ENCODE measurements at regions not wholly inside any gene's neighbourhood (a gene's known extent, or its start where the extent isn't known, plus 50 kb on each side); places are given as distances from the start of the nearest gene placed in this dataset.
"Not testable (repeated sequence)": the region's sequence is repeated elsewhere in the genome, so short reads cannot be mapped to it uniquely, and the experiment has no call there.

DNA sequence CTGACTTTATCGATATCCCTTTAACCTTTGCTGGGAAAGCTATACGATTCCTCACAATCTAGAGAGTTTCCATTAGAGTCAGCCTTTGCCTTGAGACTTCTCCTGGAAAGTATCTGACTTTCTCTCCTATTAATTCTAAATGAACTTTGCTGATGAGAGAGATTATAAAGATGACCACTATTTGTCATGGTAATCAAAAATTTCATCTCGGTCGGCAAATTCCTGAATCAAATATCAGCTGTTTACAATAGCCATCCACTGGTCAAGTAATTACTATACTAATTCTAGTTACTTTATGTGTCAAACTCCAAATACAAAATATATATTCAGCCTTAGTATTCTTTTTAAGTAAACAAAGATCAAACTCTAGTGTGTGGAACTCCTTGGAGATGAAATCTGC lies 164.4 kb upstream of the ITGA1 start:
- DNase-seq, result no peak

GRCh38 chr5:52624291-52624690 lies 163.4 kb upstream of the ITGA1 start:
- DNase-seq, result no peak

GRCh38 chr5:52626312-52626711 lies 161.4 kb upstream of the ITGA1 start:
- no peak for DNase-seq

- no peak for DNase-seq
These were observed 160.0 kb upstream of the ITGA1 start for GRCh38 chr5:52627740-52628139.

DNA sequence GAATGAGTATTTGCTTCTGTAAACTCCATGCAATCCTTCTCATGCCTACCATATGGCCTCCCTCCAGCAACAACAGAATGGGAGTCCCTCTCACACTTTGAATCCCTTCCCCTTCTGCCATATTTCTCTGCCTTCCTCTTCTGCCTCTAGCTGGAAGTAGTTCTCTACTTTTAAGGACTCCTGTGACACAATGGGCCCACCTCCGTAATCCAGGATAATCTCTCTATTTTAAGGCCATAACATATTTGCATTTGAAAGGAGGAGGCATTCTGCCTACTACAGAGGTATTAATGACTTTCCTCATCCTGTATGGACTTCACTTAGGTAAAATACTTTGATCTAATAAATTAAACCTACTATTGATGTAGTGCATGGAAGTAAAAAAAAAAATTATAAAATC lies 155.4 kb upstream of the ITGA1 start:
- no peak for DNase-seq

DNA sequence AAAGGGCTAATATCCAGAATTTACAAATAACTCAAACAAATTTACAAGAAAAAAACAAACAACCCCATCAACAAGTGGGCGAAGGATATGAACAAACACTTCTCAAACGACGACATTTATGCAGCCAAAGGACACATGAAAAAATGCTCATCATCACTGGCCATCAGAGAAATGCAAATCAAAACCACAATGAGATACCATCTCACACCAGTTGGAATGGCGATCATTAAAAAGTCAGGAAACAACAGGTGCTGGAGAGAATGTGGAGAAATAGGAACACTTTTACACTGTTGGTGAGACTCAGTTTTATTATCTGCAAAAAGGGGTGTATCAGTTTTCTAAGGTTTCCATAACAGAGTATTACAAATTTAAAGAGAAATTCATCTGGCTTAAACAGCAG lies 153.5 kb upstream of the ITGA1 start:
- DNase-seq, result not testable (repeated sequence)

GRCh38 chr5:52638732-52639131 lies 149.0 kb upstream of the ITGA1 start:
- DNase-seq, result no peak

DNA sequence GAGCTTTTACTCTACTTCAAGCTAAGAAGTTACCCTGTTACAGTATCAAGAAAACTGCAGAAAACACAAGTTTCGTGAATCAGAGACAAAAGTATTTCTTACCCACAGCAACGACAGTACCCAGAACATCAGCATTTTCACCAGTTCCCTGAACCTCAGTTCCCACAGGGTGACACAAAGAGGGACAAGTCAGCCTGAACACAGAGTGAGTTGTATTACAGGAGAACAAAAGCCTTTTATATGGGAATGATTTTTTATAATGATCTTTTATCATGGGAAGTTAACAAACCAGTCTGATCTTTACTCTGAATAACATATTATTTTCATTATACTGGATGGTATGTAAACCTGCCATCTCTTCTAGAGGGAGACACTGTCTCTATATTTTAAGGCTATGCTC lies 139.0 kb upstream of the ITGA1 start:
- no peak for DNase-seq

- DNase-seq, result no peak
These were observed 132.6 kb upstream of the ITGA1 start for GRCh38 chr5:52655163-52655562.

DNA sequence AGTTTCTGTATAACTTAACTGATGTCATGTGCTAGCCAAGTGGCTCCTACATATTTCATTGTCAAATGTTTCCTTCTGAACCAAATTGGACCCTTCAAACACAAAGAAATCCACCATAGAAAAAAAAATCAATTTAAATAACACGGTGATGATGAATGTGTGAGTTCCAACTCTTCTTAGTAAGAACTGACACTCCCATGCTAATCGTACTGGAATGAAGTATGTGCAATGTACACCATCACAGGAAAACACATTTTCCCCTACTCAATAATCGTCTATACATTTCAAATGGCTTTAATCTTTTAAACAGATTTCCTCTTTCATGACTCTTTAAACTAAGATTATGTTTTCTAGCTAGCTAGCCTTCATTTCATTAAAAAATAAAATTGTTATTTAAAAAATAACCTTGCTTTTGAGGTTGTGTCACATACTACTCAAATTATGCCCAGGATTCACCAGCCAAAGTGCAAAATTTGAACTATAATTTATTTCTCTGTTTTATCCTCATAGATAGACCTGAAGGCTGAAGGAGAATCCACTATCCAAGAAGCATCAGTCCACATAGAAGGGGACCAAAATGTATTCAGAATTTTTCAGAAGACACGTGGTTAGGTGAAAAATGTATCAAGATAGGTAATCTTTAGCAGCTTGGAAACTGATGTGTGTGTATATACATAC lies 131.0 kb upstream of the ITGA1 start:
- no peak for DNase-seq

DNA sequence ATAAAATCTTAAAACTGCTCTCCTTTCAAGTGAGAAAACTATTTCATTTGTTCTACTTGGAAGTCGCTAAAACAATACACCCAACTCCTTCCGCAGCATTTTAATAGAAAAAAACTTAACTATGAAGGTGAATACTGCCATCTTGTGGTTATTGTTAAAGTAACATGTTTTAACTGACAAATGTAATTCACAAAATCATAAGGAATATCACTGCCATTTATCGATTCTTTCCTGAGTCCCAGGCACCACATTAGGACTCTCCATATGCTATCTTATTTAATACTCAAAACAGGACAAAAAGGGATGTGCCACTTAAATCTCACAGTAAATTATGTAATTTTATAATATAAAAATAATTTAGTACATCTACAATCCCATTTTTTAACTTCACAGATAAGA lies 130.5 kb upstream of the ITGA1 start:
- peak; percentile 45 for DNase-seq

DNA sequence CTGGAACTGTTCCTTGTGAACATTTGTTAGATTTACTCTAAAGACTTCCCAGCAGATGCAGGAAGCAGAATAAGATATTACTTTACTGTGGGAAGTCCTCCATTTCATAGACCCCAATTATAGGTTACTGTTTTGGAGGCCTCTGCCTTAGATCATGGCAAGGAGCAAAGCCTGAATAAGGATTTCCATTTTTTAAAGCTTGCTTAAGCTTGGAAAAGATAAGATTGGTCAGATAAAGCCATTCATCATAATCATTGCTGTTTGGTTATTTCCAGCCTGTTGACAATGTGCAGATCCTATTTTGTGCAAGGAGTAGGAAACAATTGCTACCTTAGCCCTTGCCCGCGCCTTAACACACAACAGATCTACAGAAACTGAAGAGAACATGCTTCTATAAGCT lies 129.5 kb upstream of the ITGA1 start:
- no peak for DNase-seq

- no peak for DNase-seq
These were observed 127.1 kb upstream of the ITGA1 start for GRCh38 chr5:52660621-52661020.

DNA sequence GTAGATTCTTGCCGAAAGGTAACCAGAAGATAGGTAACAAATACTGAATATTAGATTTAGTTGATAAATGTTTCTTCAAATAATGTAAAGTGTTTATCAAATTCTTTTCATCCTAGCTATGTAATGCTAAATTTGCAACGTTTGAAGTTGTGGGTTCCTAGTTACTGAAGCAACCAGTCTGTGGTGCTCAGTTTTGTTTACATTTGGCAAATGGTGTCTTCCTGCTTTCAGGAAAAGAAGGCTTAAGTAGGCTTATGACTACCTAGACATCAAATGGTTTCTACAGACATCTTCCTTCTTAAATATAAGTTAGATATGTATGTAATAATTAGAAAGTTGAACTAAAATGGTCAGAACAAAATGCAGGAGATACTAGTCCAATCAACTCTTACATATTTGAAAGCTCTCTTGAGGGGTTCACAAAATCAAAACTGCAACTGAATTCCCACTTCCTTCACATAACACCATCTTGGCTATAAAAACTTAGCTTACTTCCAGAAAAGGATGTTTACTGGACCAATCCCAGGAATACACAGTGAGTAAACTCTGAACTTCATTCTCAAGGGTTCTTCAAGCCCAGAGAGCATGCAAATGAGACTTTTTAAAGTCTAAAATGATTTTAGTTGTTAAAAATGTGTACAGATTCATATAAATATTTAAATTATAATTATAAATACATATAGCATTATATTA lies 125.7 kb upstream of the ITGA1 start:
- no peak for DNase-seq

GRCh38 chr5:52665559-52665958 lies 122.2 kb upstream of the ITGA1 start:
- DNase-seq, result peak; percentile 1

GRCh38 chr5:52668139-52668538 lies 119.6 kb upstream of the ITGA1 start:
- no peak for DNase-seq

GRCh38 chr5:52668544-52669185 lies 119.1 kb upstream of the ITGA1 start:
- DNase-seq, result no peak

GRCh38 chr5:52672459-52672858 lies 115.3 kb upstream of the ITGA1 start:
- no peak for DNase-seq

GRCh38 chr5:52673495-52673894 lies 114.2 kb upstream of the ITGA1 start:
- no peak for DNase-seq

DNA sequence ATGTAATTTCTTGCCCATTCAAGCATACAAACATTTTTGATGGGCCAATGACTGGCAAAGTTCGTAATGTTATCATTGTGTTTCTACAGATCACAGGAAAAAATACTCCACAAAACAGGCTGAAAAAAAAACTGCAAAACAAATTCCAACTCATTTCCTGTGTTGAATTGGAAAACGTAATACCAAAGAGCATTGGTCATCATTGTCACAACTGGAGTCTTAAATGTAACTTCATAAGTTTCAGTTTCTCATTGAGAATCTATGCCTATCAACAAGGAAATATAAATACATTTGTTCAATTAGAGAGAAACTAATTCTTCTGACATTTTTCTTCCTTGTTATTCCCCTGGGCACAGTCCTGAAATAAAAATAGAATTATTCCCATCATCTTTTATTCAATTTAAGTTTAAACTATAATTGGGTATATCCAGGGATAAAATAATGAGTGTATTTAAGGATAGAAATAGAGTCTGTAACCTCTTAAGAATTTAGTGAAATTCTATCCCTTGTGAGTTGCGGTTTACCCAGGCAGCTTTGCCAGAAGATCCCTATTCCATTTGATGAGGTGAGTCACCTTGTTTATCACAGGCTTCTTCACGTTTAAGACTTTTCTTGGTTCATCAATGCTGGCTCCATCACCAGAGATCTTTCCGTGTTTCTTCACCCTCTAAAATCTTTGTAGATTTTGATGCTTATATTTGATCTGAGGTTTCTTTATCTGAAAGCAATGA lies 112.7 kb upstream of the ITGA1 start:
- no peak for DNase-seq

- DNase-seq, result no peak
These were observed 105.2 kb upstream of the ITGA1 start for GRCh38 chr5:52682492-52682891.

DNA sequence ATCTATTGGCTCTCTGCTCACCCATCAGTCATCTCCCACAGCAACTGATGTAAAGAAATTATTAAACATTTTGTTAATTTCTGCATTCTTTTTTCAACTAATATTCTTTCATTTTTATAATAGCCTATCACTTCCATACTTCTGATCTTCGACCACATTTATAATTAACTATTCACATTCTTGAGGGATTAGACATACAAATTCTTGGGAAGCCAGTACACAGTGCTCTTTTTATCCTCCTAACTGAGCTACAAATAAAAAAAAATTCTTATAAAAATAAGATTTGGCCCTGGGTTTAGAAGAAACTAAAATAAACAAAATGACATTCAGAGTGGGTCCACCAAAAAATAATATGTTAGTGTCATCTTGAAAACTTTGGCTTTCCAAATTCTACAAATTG lies 103.7 kb upstream of the ITGA1 start:
- no peak for DNase-seq

GRCh38 chr5:52685566-52685965 lies 102.2 kb upstream of the ITGA1 start:
- no peak for DNase-seq

DNA sequence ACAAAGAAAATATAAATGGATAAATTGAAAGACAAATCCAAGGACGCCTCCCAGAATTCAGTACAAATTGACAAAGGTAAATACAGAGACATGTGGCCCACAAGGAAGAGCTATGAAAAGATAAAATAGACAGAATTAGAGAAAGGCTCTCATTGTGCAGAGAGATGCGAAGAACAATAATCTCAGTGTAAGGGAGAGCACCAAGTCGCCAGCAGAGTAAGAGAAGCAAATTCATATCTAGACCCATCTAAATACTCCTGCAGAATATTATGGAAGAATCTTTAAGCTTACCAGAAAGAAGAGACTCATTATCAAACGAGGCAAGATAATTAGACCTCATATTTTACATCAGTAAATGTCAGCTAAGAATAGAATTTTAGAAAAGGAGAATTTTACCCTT lies 101.7 kb upstream of the ITGA1 start:
- no peak for DNase-seq
